Neural cell (in vitro differentiated cells): ENCODE measurements at regions not wholly inside any gene's neighbourhood (a gene's known extent, or its start where the extent isn't known, plus 50 kb on each side); places are given as distances from the start of the nearest gene placed in this dataset.

ENCODE experiments used
- H2AFZ ChIP-seq: fragments of 200-600, 300-800 bp; sonication (generic), shearing (Covaris generic); 2 replicates; pipeline ENCODE4 v1.6.0; 2014; ENCODE audit warnings: low read depth, mild to moderate bottlenecking, antibody characterized with exemption, low read length, moderate library complexity
- H3F3A ChIP-seq: fragments of 200-600 bp; shearing (Covaris generic); 2 replicates; pipeline ENCODE4 v1.6.1; 2016; ENCODE audit warnings: mild to moderate bottlenecking, moderate library complexity, mixed read lengths, antibody characterized with exemption, low read length; ENCODE audit not compliant: insufficient read depth, poor library complexity, severe bottlenecking
- H3K27ac ChIP-seq: fragments of 200-600, 300-800 bp; sonication (generic), shearing (Covaris generic); 2 replicates; pipeline ENCODE4 v1.5.1; 2014; ENCODE audit warnings: mild to moderate bottlenecking, low read length, moderate library complexity
- H3K27me3 ChIP-seq: fragments of 300-800, 200-600 bp; sonication (generic), shearing (Covaris generic); 2 replicates; pipeline ENCODE4 v1.6.0; 2014; ENCODE audit warnings: mild to moderate bottlenecking, low read depth, low read length, moderate library complexity; ENCODE audit not compliant: insufficient read depth
- H3K36me3 ChIP-seq: fragments of 300-800, 200-600 bp; sonication (generic), shearing (Covaris generic); 2 replicates; pipeline ENCODE4 v1.5.1; 2014; ENCODE audit warnings: mild to moderate bottlenecking, antibody characterized with exemption, low read length, moderate library complexity; ENCODE audit not compliant: insufficient read depth
- H3K4me2 ChIP-seq: fragments of 300-800, 200-600 bp; sonication (generic), shearing (Covaris generic); 2 replicates; pipeline ENCODE4 v1.6.0; 2014; ENCODE audit warnings: mild to moderate bottlenecking, low read length
- H3K4me3 ChIP-seq: fragments of 300-800, 200-600 bp; sonication (generic), shearing (Covaris generic); 2 replicates; pipeline ENCODE4 v1.5.1; 2014; ENCODE audit warnings: mild to moderate bottlenecking, low read length, moderate library complexity
- H3K79me2 ChIP-seq: fragments of 200-600 bp; shearing (Covaris generic); replicated peaks from 2 replicates; pipeline ENCODE4 v1.6.0; 2014; ENCODE audit warnings: mild to moderate bottlenecking, low read length, moderate library complexity; ENCODE audit not compliant: insufficient read depth
- H3K9ac ChIP-seq: fragments of 300-800, 200-600 bp; sonication (generic), shearing (Covaris generic); 2 replicates; pipeline ENCODE4 v1.6.1; 2016; ENCODE audit warnings: mild to moderate bottlenecking, low read length, mixed read lengths
- H3K9me2 ChIP-seq: fragments of 200-600 bp; shearing (Covaris generic); 2 replicates; pipeline ENCODE4 v1.6.1; 2016; ENCODE audit warnings: mild to moderate bottlenecking, low read length, mixed read lengths; ENCODE audit not compliant: insufficient read depth
- H3K9me3 ChIP-seq: fragments of 200-600, 300-800 bp; sonication (generic), shearing (Covaris generic); 2 replicates; pipeline ENCODE4 v1.6.1; 2016; ENCODE audit warnings: mild to moderate bottlenecking, mixed run types, low read length, moderate library complexity, mixed read lengths
- H4K20me1 ChIP-seq: fragments of 200-600 bp; shearing (Covaris generic); 2 replicates; pipeline ENCODE4 v1.6.1; 2016; ENCODE audit warnings: mild to moderate bottlenecking, mixed run types; ENCODE audit not compliant: insufficient read depth
- EP300 ChIP-seq: fragments of 450-650 bp; conservative IDR thresholded peaks from 2 replicates; pipeline ENCODE4 v1.6.1; 2014; ENCODE audit warnings: antibody characterized with exemption, mild to moderate bottlenecking, moderate library complexity; ENCODE audit not compliant: poor library complexity, severe bottlenecking
- EZH2 ChIP-seq: fragments of 200-600, 300-800 bp; shearing (Covaris generic), sonication (generic); IDR thresholded peaks from 2 replicates; pipeline ENCODE4 v1.6.1; 2014; ENCODE audit warnings: antibody characterized with exemption, low read length, borderline replicate concordance, mild to moderate bottlenecking; ENCODE audit not compliant: insufficient read depth, poor library complexity, severe bottlenecking
- MXI1 ChIP-seq: fragments of 450-650 bp; conservative IDR thresholded peaks from 2 replicates; pipeline ENCODE4 v1.6.1; 2014; ENCODE audit warnings: antibody characterized with exemption, mild to moderate bottlenecking; ENCODE audit not compliant: poor library complexity, severe bottlenecking
- POLR2AphosphoS5 ChIP-seq: IDR thresholded peaks from 2 replicates; pipeline ENCODE4 v1.6.1; 2012
- RAD21 ChIP-seq: fragments of 450-650 bp; conservative IDR thresholded peaks from 2 replicates; pipeline ENCODE4 v1.6.1; 2014; ENCODE audit warnings: antibody characterized with exemption, mild to moderate bottlenecking, moderate library complexity
- SMC3 ChIP-seq: fragments of 450-650 bp; conservative IDR thresholded peaks from 2 replicates; pipeline ENCODE4 v1.6.1; 2014; ENCODE audit warnings: antibody characterized with exemption, mild to moderate bottlenecking, moderate library complexity; ENCODE audit not compliant: poor library complexity
- TAF1 ChIP-seq: IDR thresholded peaks from 2 replicates; pipeline ENCODE4 v1.6.1; 2012; ENCODE audit warnings: low read depth
- TF ChIP-seq, protein P1 (sequence below): fragments of 450-650 bp; IDR thresholded peaks from 2 replicates; pipeline ENCODE4 v1.5.1; 2014; ENCODE audit warnings: antibody characterized with exemption, mild to moderate bottlenecking, moderate library complexity; ENCODE audit not compliant: poor library complexity, severe bottlenecking
- TF ChIP-seq, protein P2 (sequence below): IDR thresholded peaks from 2 replicates; pipeline ENCODE4 v1.6.1; 2012; ENCODE audit warnings: borderline replicate concordance

DNA sequence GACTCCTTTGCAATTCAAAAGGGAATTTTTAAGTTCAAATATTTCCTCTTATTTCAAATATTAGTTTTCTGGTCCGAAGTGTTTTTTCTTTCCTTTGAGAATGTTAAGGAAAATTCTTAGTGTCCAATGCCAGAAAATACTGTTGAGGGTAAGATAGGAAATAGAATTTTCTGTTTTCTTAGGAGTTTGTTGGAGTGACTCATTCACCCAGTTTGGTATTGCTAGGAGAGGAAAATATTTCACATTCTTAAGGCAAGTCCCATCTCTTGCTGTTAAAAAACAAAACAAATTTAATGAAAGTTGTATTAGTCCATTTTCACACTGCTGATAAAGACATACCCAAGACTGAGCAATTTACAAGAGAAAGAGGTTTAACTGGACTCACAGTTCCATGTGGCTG is 349.2 kb upstream of the ADAMTSL1 start:
- Histone ChIP-seq H3K9ac (no peak overlapping the region), H3K4me3 (no peak overlapping the region), H2AFZ (no peak overlapping the region), H3K79me2 (no peaks in the 10 kb centered on the region), H3K9me2 (no peaks in the 10 kb centered on the region), H4K20me1 (no peaks in the 10 kb centered on the region), H3K9me3 (no peaks in the 10 kb centered on the region), H3K27me3 (no peaks in the 10 kb centered on the region), H3K36me3 (no peaks in the 10 kb centered on the region), H3K27ac (no peak overlapping the region), H3F3A (no peaks in the 10 kb centered on the region), H3K4me2 (no peak overlapping the region)
- TF ChIP-seq, protein P1, sequence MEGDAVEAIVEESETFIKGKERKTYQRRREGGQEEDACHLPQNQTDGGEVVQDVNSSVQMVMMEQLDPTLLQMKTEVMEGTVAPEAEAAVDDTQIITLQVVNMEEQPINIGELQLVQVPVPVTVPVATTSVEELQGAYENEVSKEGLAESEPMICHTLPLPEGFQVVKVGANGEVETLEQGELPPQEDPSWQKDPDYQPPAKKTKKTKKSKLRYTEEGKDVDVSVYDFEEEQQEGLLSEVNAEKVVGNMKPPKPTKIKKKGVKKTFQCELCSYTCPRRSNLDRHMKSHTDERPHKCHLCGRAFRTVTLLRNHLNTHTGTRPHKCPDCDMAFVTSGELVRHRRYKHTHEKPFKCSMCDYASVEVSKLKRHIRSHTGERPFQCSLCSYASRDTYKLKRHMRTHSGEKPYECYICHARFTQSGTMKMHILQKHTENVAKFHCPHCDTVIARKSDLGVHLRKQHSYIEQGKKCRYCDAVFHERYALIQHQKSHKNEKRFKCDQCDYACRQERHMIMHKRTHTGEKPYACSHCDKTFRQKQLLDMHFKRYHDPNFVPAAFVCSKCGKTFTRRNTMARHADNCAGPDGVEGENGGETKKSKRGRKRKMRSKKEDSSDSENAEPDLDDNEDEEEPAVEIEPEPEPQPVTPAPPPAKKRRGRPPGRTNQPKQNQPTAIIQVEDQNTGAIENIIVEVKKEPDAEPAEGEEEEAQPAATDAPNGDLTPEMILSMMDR, result no peak
- TF ChIP-seq EZH2, result no peak
- no peak for TF ChIP-seq RAD21
- no peak for TF ChIP-seq SMC3
- TF ChIP-seq EP300, result no peak
- no peak for TF ChIP-seq MXI1
- TF ChIP-seq, protein P2, sequence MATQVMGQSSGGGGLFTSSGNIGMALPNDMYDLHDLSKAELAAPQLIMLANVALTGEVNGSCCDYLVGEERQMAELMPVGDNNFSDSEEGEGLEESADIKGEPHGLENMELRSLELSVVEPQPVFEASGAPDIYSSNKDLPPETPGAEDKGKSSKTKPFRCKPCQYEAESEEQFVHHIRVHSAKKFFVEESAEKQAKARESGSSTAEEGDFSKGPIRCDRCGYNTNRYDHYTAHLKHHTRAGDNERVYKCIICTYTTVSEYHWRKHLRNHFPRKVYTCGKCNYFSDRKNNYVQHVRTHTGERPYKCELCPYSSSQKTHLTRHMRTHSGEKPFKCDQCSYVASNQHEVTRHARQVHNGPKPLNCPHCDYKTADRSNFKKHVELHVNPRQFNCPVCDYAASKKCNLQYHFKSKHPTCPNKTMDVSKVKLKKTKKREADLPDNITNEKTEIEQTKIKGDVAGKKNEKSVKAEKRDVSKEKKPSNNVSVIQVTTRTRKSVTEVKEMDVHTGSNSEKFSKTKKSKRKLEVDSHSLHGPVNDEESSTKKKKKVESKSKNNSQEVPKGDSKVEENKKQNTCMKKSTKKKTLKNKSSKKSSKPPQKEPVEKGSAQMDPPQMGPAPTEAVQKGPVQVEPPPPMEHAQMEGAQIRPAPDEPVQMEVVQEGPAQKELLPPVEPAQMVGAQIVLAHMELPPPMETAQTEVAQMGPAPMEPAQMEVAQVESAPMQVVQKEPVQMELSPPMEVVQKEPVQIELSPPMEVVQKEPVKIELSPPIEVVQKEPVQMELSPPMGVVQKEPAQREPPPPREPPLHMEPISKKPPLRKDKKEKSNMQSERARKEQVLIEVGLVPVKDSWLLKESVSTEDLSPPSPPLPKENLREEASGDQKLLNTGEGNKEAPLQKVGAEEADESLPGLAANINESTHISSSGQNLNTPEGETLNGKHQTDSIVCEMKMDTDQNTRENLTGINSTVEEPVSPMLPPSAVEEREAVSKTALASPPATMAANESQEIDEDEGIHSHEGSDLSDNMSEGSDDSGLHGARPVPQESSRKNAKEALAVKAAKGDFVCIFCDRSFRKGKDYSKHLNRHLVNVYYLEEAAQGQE, result no peak

DNA sequence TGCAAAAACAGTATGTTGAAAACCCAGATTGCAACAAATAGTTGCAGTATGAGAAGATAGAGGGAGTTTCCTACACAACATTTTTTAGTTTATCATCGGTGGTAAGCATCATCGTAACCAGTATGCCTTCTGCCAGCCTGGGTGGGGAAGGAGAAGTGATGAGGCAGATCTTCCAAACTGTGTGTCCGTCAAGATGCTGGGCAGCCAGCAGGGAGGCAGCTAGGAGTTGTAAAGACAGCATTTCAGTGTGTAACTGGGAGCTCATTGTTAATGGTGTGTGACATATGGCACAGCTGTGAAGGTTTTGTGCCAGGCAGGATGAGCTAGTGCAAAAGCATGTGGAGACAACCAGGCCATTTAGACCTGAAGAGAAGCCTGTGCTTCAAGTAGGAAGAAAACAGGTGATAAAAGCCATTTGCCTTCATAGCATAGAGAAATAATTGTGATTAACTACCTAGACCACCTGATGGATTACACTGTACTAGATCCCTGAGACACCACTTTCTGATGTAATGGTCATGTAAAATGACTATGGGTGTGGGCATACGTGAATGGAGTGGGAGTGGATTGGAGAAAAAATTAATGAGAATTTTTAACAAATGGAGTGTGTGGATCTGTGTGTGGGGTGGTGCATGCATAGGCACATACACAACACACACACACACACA is 347.0 kb upstream of the ADAMTSL1 start:
- TF ChIP-seq MXI1 (no peak), TAF1 (no peak), EP300 (no peak), EZH2 (no peak), SMC3 (no peak), POLR2AphosphoS5 (no peak), RAD21 (no peak)
- TF ChIP-seq, protein P1, result no peak
- TF ChIP-seq, protein P2, result no peak
- no peaks in the 10 kb centered on the region for H3K36me3 ChIP-seq
- H3K27me3 ChIP-seq, result no peaks in the 10 kb centered on the region
- H3K27ac ChIP-seq, result no peak overlapping the region
- no peaks in the 10 kb centered on the region for H3K9me2 ChIP-seq
- no peak overlapping the region for H3K9ac ChIP-seq
- no peak overlapping the region for H2AFZ ChIP-seq
- no peaks in the 10 kb centered on the region for H3K79me2 ChIP-seq
- H3K4me3 ChIP-seq, result no peak overlapping the region
- H3K4me2 ChIP-seq, result no peak overlapping the region
- H3F3A ChIP-seq, result no peaks in the 10 kb centered on the region
- H4K20me1 ChIP-seq, result no peaks in the 10 kb centered on the region
- no peaks in the 10 kb centered on the region for H3K9me3 ChIP-seq
